GM23248 (cell line): ENCODE measurements at regions not wholly inside any gene's neighbourhood (a gene's known extent, or its start where the extent isn't known, plus 50 kb on each side); places are given as distances from the start of the nearest gene placed in this dataset.
"Not testable (repeated sequence)": the region's sequence is repeated elsewhere in the genome, so short reads cannot be mapped to it uniquely, and the experiment has no call there.

Source experiments
- DNase-seq: peaks from one replicate; pipeline ENCODE4 v3.0.0-alpha.2; 2015
- H2AFZ ChIP-seq: fragments of 200-600 bp; sonication (generic); 2 replicates; pipeline ENCODE4 v1.6.1; 2016; ENCODE audit warnings: antibody characterized with exemption
- H3F3A ChIP-seq: fragments of 200-600 bp; sonication (generic); 2 replicates; pipeline ENCODE4 v1.6.1; 2016; ENCODE audit warnings: mild to moderate bottlenecking, antibody characterized with exemption, mixed run types; ENCODE audit not compliant: insufficient read depth
- H3K27ac ChIP-seq: fragments of 200-600 bp; sonication (generic); 2 replicates; pipeline ENCODE4 v1.5.1; 2016; ENCODE audit warnings: mild to moderate bottlenecking
- H3K27me3 ChIP-seq: fragments of 200-600 bp; sonication (generic); replicated peaks from 2 replicates; pipeline ENCODE4 v1.6.1; 2016; ENCODE audit warnings: mild to moderate bottlenecking; ENCODE audit not compliant: insufficient read depth
- H3K36me3 ChIP-seq: fragments of 200-600 bp; sonication (generic); 2 replicates; pipeline ENCODE4 v1.6.1; 2016; ENCODE audit warnings: low read depth, mild to moderate bottlenecking
- H3K4me1 ChIP-seq: fragments of 200-600 bp; sonication (generic); 2 replicates; pipeline ENCODE4 v1.6.1; 2016; ENCODE audit warnings: mild to moderate bottlenecking; ENCODE audit not compliant: insufficient read depth
- H3K4me2 ChIP-seq: fragments of 200-600 bp; sonication (generic); one replicate; pipeline ENCODE4 v1.6.1; 2016; ENCODE audit warnings: mild to moderate bottlenecking; ENCODE audit not compliant: unreplicated experiment
- H3K4me3 ChIP-seq: fragments of 200-600 bp; sonication (generic); 2 replicates; pipeline ENCODE4 v1.5.1; 2016; ENCODE audit warnings: mild to moderate bottlenecking
- H3K79me2 ChIP-seq: fragments of 200-600 bp; sonication (generic); 2 replicates; pipeline ENCODE4 v1.6.1; 2016; ENCODE audit warnings: mild to moderate bottlenecking; ENCODE audit not compliant: insufficient read depth
- H3K9ac ChIP-seq: fragments of 200-600 bp; sonication (generic); 2 replicates; pipeline ENCODE4 v1.6.1; 2016; ENCODE audit warnings: mild to moderate bottlenecking
- H3K9me2 ChIP-seq: fragments of 200-600 bp; sonication (generic); 2 replicates; pipeline ENCODE4 v1.6.1; 2016; ENCODE audit warnings: mixed run types, mild to moderate bottlenecking, moderate library complexity; ENCODE audit not compliant: insufficient read depth
- H3K9me3 ChIP-seq: fragments of 200-600 bp; sonication (generic); one replicate; pipeline ENCODE4 v1.6.1; 2017; ENCODE audit warnings: low read depth
- H4K20me1 ChIP-seq: fragments of 200-600 bp; sonication (generic); 2 replicates; pipeline ENCODE4 v1.6.0; 2016; ENCODE audit not compliant: insufficient read depth
- EZH2 ChIP-seq: fragments of 200-600 bp; sonication (generic); IDR thresholded peaks from 2 replicates; pipeline ENCODE4 v1.6.1; 2018; ENCODE audit warnings: antibody characterized with exemption, mild to moderate bottlenecking; ENCODE audit not compliant: insufficient read depth, poor library complexity, severe bottlenecking
- EZH2phosphoT487 ChIP-seq: fragments of 200-600 bp; sonication (generic); IDR thresholded peaks from 2 replicates; pipeline ENCODE4 v1.6.1; 2018; ENCODE audit warnings: antibody characterized with exemption, moderate library complexity, mild to moderate bottlenecking, low read depth; ENCODE audit not compliant: insufficient read depth
- WGBS, 2 experiments: methylation state at CpG; one replicate each; pipeline ENCODE4 v1.1.6; 2015 to 2017; ENCODE audit warnings: low lambda C conversion rate in 2 of 2, low coverage in 1 of 2; ENCODE audit errors: missing lambda C conversion rate in 2 of 2; 5-methylcytosine and 5-hydroxymethylcytosine counted together
- in situ Hi-C: fragments of 300-500 bp; cut with MboI; formaldehyde crosslinking; loops from 2 replicates; pipeline ENCODE4 v1.15.0; 2020

DNA sequence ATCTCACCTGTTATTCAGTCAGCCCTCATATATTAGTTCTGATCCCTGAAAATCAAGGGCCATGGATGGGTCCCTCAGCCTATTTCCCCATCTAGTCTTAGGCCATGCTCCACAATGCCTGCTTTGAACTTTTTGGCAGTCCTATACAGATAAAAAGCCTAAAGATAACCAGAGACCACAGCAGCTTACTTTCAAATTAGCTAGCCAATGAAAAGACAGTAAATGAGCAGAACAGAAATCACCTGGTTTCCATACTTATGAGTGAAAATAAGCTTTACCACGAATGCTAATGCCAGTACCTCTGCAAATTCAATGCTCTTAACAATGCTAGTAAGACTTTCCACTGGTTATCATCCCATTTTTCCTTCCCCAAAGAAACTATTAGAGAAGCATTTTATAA, 141.6 kb upstream of the SPRED1 start:
- TF ChIP-seq EZH2 = no peak
- Histone ChIP-seq H2AFZ (no peak overlapping the region), H3K4me2 (no peak overlapping the region), H3K9me2 (no peaks in the 10 kb centered on the region), H3F3A (no peaks in the 10 kb centered on the region), H3K79me2 (no peaks in the 10 kb centered on the region), H3K27ac (no peak overlapping the region), H3K4me3 (no peak overlapping the region), H4K20me1 (no peaks in the 10 kb centered on the region), H3K9ac (no peak overlapping the region), H3K4me1 (0 out of 2 replicates have a peak, but pooled peaks cover 4% of the 10 kb centered on the region), H3K36me3 (no peaks in the 10 kb centered on the region), H3K9me3 (no peaks in the 10 kb centered on the region), H3K27me3 (no peaks in the 10 kb centered on the region)
- DNase-seq = no peak
- WGBS, 2 experiments = 50 to 58% methylated on average over 1 of the region's 1 CpG
- in situ Hi-C loops = no loop called here

DNA sequence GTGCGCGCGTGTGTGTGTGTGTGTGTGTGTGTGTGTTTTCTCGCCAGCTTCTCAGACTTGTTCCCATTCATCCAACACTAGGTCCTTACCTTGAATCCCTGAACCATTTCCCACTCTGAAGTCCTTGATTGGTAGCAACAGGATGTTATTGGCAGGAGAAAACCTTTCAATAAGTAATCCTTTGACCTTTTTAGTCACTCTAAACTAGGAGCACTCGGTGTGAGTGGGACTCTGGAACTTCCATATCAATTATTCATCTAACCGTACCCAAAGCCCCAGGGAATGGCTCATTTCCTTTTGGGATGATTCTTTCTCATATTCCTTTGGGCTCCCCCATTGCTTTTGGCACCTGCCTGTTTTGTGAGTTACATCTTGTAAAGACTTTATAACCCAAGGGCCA, 140.2 kb upstream of the SPRED1 start:
- Histone ChIP-seq H3F3A (no peaks in the 10 kb centered on the region), H3K9me3 (no peaks in the 10 kb centered on the region), H3K4me3 (no peak overlapping the region), H4K20me1 (no peaks in the 10 kb centered on the region), H3K4me2 (no peak overlapping the region), H3K9ac (no peak overlapping the region), H3K79me2 (no peaks in the 10 kb centered on the region), H3K36me3 (no peaks in the 10 kb centered on the region), H3K27ac (no peak overlapping the region), H3K4me1 (0 out of 2 replicates have a peak, but pooled peaks cover 4% of the 10 kb centered on the region), H3K9me2 (no peaks in the 10 kb centered on the region), H2AFZ (no peak overlapping the region), H3K27me3 (no peaks in the 10 kb centered on the region)
- no peak for TF ChIP-seq EZH2
- TF ChIP-seq EZH2phosphoT487 = no peak
- in situ Hi-C loops = no loop called here
- DNase-seq = no peak
- WGBS, 2 experiments = 78 to 86% methylated on average over 6 of the region's 6 CpGs

DNA sequence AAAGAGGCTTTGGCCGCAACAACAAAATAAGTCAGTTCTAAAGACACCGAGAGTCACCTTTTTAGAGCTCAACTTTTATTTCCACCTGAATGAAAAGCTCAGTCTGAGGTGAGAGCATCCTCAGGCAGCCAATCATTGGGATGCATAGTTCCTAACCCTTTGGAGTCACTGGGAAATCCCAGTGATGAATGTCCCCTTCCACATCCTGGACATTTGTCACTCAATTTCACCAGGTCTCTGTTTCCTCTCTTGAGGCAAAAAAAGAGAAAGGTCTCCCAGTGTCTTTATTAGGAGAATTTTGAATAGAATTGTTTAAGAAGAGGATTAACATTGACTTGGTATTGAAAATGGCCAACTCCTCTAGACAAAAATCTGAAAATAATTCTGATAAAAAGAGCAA, 137.5 kb upstream of the SPRED1 start:
- no peaks in the 10 kb centered on the region for H4K20me1 ChIP-seq
- H3K4me3 ChIP-seq = no peak overlapping the region
- H3K27me3 ChIP-seq = no peaks in the 10 kb centered on the region
- no peak overlapping the region for H3K9ac ChIP-seq
- H3K79me2 ChIP-seq = no peaks in the 10 kb centered on the region
- 0 out of 2 replicates have a peak, but pooled peaks cover 4% of the 10 kb centered on the region for H3K4me1 ChIP-seq
- no peak overlapping the region for H3K4me2 ChIP-seq
- DNase-seq = no peak
- H3K9me3 ChIP-seq = no peaks in the 10 kb centered on the region
- WGBS, 2 experiments = 96 to 98% methylated on average over 2 of the region's 2 CpGs
- no peaks in the 10 kb centered on the region for H3K36me3 ChIP-seq
- in situ Hi-C loops = no loop called here
- H3F3A ChIP-seq = no peaks in the 10 kb centered on the region
- H2AFZ ChIP-seq = no peak overlapping the region
- TF ChIP-seq EZH2phosphoT487 (no peak), EZH2 (no peak)
- H3K9me2 ChIP-seq = no peaks in the 10 kb centered on the region
- no peak overlapping the region for H3K27ac ChIP-seq

DNA sequence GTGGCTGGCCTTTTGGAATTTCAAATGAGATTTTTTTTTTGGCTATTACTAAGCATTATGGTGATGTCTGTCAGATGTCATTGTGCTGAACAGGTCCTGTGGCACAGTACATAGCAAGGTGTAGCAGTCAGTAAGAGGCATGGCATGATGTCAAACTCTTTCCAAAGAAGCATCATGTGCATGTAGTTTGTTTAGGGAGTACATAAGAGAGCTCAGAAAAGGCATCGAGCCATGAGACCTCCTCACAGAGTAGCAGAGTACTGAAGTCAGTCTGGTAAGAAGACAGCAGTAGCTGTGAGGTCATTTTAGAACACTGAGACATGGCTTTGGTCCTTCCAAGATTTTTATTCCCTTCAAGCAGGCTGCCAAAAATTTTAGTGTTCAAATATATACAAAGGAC, 134.9 kb upstream of the SPRED1 start:
- Histone ChIP-seq H3K9me2 (no peaks in the 10 kb centered on the region), H4K20me1 (no peaks in the 10 kb centered on the region), H3F3A (no peaks in the 10 kb centered on the region), H3K36me3 (no peaks in the 10 kb centered on the region), H3K27ac (no peak overlapping the region), H3K9ac (no peak overlapping the region), H3K4me2 (no peak overlapping the region), H3K4me1 (0 out of 2 replicates have a peak, but pooled peaks cover 4% of the 10 kb centered on the region), H3K4me3 (no peak overlapping the region), H3K27me3 (no peaks in the 10 kb centered on the region), H3K79me2 (no peaks in the 10 kb centered on the region), H3K9me3 (no peaks in the 10 kb centered on the region), H2AFZ (no peak overlapping the region)
- DNase-seq = no peak
- in situ Hi-C loops = no loop called here
- WGBS, 2 experiments = 45 to 53% methylated on average over 1 of the region's 1 CpG
- TF ChIP-seq EZH2phosphoT487 (no peak), EZH2 (no peak)

DNA sequence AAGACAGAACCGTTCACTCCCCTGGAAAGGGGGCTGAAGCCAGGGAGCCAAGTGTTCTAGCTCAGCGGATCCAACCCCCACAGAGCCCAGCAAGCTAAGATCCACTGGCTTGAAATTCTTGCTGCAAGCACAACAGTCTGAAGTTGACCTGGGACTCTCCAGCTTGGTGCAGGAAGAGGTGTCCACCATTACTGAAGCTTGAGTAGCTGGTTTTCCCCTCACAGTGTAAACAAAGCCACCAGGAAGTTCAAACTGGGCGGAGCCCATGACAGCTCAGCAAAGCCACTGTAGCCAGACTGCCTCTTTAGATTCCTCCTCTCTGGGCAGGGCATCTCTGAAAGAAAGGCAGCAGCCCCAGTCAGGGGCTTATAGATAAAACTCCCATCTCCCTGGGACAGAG, 132.8 kb upstream of the SPRED1 start:
- H3K4me3 ChIP-seq, H2AFZ ChIP-seq, H3K4me1 ChIP-seq, H3K79me2 ChIP-seq, H4K20me1 ChIP-seq, DNase-seq, H3K9ac ChIP-seq, H3F3A ChIP-seq, H3K9me3 ChIP-seq, H3K9me2 ChIP-seq, H3K27ac ChIP-seq, H3K27me3 ChIP-seq, H3K4me2 ChIP-seq, in situ Hi-C loops, H3K36me3 ChIP-seq: not testable (repeated sequence)
- WGBS, 2 experiments = 97 to 100% methylated on average over 3 of the region's 3 CpGs
